ENCODE measurements at regions not wholly inside any gene's neighbourhood (a gene's known extent, or its start where the extent isn't known, plus 50 kb on each side); places are given as distances from the start of the nearest gene placed in this dataset.

- TF ChIP-seq POLR2A (IDR thresholded peaks at IDR 0.05): no peak
- TF ChIP-seq CTCF (IDR thresholded peaks at IDR 0.05): no peak
These were observed 135.7 kb upstream of the FOXF1 start for GRCh38 chr16:86374603-86375130.
